PC-3 (cell line): ENCODE measurements at regions not wholly inside any gene's neighbourhood (a gene's known extent, or its start where the extent isn't known, plus 50 kb on each side); places are given as distances from the start of the nearest gene placed in this dataset.

Experiments
- EZH2 ChIP-seq: fragments of 300-600 bp; sonication (generic); IDR thresholded peaks from one replicate; pipeline ENCODE4 v1.6.1; 2017; ENCODE audit warnings: antibody characterized with exemption, mild to moderate bottlenecking, low read length; ENCODE audit not compliant: unreplicated experiment
- EZH2phosphoT487 ChIP-seq: fragments of 300-600 bp; sonication (generic); IDR thresholded peaks from 2 replicates; pipeline ENCODE4 v1.6.1; 2018; ENCODE audit warnings: mild to moderate bottlenecking, antibody characterized with exemption, low read length, borderline replicate concordance
- TF ChIP-seq, protein P1 (sequence below): fragments of 300-600 bp; sonication (generic); conservative IDR thresholded peaks from 2 replicates; pipeline ENCODE4 v1.5.1; 2017; ENCODE audit warnings: antibody characterized with exemption, low read depth, mild to moderate bottlenecking, low read length

DNA sequence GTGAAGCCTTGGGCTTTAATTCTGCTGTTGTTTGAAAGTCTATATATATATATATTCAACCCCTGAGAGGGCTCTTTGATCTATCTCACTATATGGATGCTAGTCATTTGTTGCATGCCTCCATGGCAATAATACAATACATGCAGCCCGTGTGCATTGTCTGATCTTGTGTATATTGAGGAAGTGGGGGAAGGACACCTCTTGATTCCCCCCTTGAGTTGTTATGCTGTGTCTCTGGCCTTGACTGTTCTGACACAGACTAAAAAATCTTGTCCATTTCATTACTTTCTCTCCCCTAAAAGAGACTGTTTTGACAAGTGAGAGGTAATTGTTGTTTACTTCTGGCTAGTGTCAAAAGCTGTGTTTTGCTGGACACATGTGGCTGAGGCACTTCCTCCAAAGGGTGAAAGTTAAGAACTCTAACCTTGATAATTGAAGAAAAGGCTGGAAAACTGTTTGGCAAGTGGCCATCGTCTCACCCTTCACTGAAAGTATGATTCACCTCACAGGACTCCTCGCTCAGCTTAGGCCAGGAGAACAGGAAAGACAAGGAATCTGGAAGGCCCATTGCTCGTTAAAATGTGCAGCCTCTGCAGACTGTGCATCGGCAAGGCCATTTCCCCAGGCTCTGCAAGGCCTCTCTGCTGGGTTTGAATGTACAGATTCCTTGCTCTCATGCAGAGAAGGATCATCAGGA, 304.0 kb downstream of the PRELID2 start:
- TF ChIP-seq, protein P1, sequence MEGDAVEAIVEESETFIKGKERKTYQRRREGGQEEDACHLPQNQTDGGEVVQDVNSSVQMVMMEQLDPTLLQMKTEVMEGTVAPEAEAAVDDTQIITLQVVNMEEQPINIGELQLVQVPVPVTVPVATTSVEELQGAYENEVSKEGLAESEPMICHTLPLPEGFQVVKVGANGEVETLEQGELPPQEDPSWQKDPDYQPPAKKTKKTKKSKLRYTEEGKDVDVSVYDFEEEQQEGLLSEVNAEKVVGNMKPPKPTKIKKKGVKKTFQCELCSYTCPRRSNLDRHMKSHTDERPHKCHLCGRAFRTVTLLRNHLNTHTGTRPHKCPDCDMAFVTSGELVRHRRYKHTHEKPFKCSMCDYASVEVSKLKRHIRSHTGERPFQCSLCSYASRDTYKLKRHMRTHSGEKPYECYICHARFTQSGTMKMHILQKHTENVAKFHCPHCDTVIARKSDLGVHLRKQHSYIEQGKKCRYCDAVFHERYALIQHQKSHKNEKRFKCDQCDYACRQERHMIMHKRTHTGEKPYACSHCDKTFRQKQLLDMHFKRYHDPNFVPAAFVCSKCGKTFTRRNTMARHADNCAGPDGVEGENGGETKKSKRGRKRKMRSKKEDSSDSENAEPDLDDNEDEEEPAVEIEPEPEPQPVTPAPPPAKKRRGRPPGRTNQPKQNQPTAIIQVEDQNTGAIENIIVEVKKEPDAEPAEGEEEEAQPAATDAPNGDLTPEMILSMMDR: no peak
- no peak for TF ChIP-seq EZH2phosphoT487
- TF ChIP-seq EZH2: no peak
